Nephron progenitor cell (in vitro differentiated cells): ENCODE measurements at regions not wholly inside any gene's neighbourhood (a gene's known extent, or its start where the extent isn't known, plus 50 kb on each side); places are given as distances from the start of the nearest gene placed in this dataset.

ENCODE experiments used
- DNase-seq: peaks from one replicate; pipeline ENCODE4 v3.0.0; 2021
- H3K27ac Mint-ChIP-seq: 2 replicates; pipeline ENCODE4 v1.8.0; 2021; ENCODE audit warnings: mild to moderate bottlenecking, moderate library complexity, mixed read lengths
- H3K27me3 Mint-ChIP-seq: 2 replicates; pipeline ENCODE4 v1.8.0; 2021; ENCODE audit warnings: mild to moderate bottlenecking, low read depth, mixed read lengths; ENCODE audit not compliant: poor library complexity
- H3K36me3 Mint-ChIP-seq: 2 replicates; pipeline ENCODE4 v1.8.0; 2021; ENCODE audit warnings: low read depth, mixed read lengths
- H3K4me1 Mint-ChIP-seq: 2 replicates; pipeline ENCODE4 v1.8.0; 2021; ENCODE audit warnings: mixed read lengths
- H3K4me3 Mint-ChIP-seq: 2 replicates; pipeline ENCODE4 v1.8.0; 2021; ENCODE audit warnings: mild to moderate bottlenecking, moderate library complexity, mixed read lengths
- H3K9me3 Mint-ChIP-seq: 2 replicates; pipeline ENCODE4 v1.8.0; 2021; ENCODE audit warnings: mild to moderate bottlenecking, moderate library complexity, mixed read lengths
- CTCF ChIP-seq: fragments of 200-600 bp; sonication (generic); IDR thresholded peaks from 2 replicates; pipeline ENCODE4 v1.5.0; 2021; ENCODE audit warnings: antibody characterized with exemption

GRCh38 chr22:47797342-47797945 lies 1035.0 kb downstream of the TBC1D22A start:
- H3K27me3 Mint-ChIP-seq, result peaks cover 2% of the 10 kb centered on the region
- no peak for DNase-seq

GRCh38 chr22:47796128-47796908 lies 1033.9 kb downstream of the TBC1D22A start:
- DNase-seq, result no peak

More at GRCh38 chr22:47797342-47797945, 1035.0 kb downstream of the TBC1D22A start:
- no peak for TF ChIP-seq CTCF
- no peaks in the 10 kb centered on the region for H3K4me1 Mint-ChIP-seq
- no peak overlapping the region for H3K27ac Mint-ChIP-seq
- no peaks in the 10 kb centered on the region for H3K36me3 Mint-ChIP-seq
- peaks cover 16% of the 10 kb centered on the region for H3K9me3 Mint-ChIP-seq
- no peak overlapping the region for H3K4me3 Mint-ChIP-seq

GRCh38 chr22:47795477-47796127 lies 1033.2 kb downstream of the TBC1D22A start:
- DNase-seq, result no peak
- no peak overlapping the region for H3K4me3 Mint-ChIP-seq
- no peak overlapping the region for H3K27ac Mint-ChIP-seq
- no peak for TF ChIP-seq CTCF
- no peaks in the 10 kb centered on the region for H3K4me1 Mint-ChIP-seq
- H3K36me3 Mint-ChIP-seq, result no peaks in the 10 kb centered on the region
- peaks cover 16% of the 10 kb centered on the region for H3K9me3 Mint-ChIP-seq
- peaks cover 2% of the 10 kb centered on the region for H3K27me3 Mint-ChIP-seq

More at GRCh38 chr22:47796128-47796908, 1033.9 kb downstream of the TBC1D22A start:
- Mint-ChIP-seq H3K9me3 (peaks cover 16% of the 10 kb centered on the region), H3K27ac (no peak overlapping the region), H3K36me3 (no peaks in the 10 kb centered on the region), H3K27me3 (peaks cover 2% of the 10 kb centered on the region), H3K4me3 (no peak overlapping the region), H3K4me1 (no peaks in the 10 kb centered on the region)
- no peak for TF ChIP-seq CTCF

- TF ChIP-seq CTCF, result no peak
- DNase-seq, result no peak
- H3K36me3 Mint-ChIP-seq, result no peaks in the 10 kb centered on the region
- H3K27me3 Mint-ChIP-seq, result peaks cover 2% of the 10 kb centered on the region
- H3K4me1 Mint-ChIP-seq, result no peaks in the 10 kb centered on the region
- no peak overlapping the region for H3K4me3 Mint-ChIP-seq
- H3K9me3 Mint-ChIP-seq, result peaks cover 16% of the 10 kb centered on the region
- no peak overlapping the region for H3K27ac Mint-ChIP-seq
Measured at GRCh38 chr22:47794851-47795250, 1032.4 kb downstream of the TBC1D22A start.

GRCh38 chr22:47793304-47794101 lies 1031.1 kb downstream of the TBC1D22A start:
- no peak overlapping the region for H3K4me3 Mint-ChIP-seq
- DNase-seq, result no peak
- TF ChIP-seq CTCF, result no peak
- H3K27me3 Mint-ChIP-seq, result peaks cover 6% of the 10 kb centered on the region
- no peaks in the 10 kb centered on the region for H3K36me3 Mint-ChIP-seq
- H3K27ac Mint-ChIP-seq, result no peak overlapping the region
- peaks cover 2% of the 10 kb centered on the region for H3K4me1 Mint-ChIP-seq
- H3K9me3 Mint-ChIP-seq, result peaks cover 7% of the 10 kb centered on the region
